ENCODE measurements at regions not wholly inside any gene's neighbourhood (a gene's known extent, or its start where the extent isn't known, plus 50 kb on each side); places are given as distances from the start of the nearest gene placed in this dataset.

- no peak for DNase-seq
Observed at GRCh38 chr1:199297174-199297573, 658.3 kb downstream of the PTPRC start.

DNA sequence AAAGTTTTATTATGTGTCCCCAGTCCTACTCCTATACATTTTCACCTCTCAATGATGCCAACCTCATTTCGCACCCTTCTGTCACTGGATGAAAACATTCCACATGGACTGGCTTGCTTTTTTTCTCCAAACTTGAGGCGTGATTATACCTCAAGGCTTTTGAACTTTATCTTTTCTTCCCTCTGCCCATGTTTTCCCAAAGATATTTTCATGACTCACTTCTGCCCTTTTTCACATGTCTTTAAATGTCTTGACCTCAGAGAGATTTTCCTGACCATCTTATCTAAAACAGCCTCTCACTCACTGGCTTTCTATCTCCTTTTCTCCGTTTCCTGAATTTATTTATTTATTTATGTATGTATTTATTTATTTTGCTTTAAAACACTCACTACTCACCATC lies 659.0 kb downstream of the PTPRC start:
- DNase-seq: no peak

DNA sequence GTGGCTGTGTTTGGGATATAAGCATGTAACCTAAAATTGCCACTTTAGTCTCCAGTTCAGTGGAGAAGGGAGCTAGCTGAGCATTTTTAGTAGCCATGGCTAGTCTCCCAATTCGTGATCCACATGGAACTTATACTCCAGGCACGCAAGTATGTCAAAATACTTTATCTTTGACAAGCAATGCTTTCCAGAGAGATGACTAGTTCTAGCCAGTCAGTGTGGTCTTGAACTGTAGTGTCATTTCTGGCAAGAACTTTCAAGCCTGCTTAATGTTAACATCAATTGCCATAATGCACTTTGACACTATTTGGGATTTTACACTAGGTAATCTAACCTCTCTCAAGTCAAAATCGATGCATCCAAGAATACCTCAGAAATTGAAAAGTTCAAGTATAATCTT lies 660.0 kb downstream of the PTPRC start:
- no peak for DNase-seq

DNA sequence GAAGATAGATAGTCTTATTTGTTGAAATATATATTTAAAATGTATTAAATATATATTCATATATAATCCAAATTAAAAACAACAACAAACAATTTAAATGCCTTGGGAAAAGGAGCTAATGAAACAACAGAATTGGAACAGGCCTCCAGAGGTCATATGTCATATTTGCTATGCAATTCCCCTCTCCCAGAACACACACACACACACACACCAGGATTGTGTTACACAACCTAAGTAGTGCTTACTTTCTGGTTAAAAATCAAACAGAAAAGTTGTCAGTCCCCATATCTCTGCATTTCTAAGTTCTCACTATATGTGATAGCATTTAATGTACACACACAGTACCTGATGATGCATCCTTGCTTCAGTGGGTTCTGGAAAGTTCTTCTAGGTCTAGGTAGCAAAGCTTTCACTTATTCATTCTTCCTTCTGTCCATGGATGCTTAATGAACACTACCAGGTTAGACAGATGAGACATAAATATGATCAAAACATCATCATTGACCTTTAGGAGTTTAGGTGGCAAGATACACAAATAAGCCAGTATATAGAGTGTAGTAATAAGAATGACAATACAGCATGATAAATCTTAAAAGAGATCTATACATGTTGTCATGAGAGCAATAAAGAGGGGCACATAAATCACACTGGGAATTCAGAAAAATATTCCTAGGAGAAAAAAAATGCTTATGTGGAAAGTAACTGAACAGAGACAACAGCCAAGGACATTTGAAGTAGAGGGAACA lies 662.8 kb downstream of the PTPRC start:
- DNase-seq: no peak

- no peak for DNase-seq
Observed at GRCh38 chr1:199302554-199302953, 663.7 kb downstream of the PTPRC start.

GRCh38 chr1:199303035-199303434 lies 664.2 kb downstream of the PTPRC start:
- no peak for DNase-seq

GRCh38 chr1:199305053-199305452 lies 666.2 kb downstream of the PTPRC start:
- no peak for DNase-seq

DNA sequence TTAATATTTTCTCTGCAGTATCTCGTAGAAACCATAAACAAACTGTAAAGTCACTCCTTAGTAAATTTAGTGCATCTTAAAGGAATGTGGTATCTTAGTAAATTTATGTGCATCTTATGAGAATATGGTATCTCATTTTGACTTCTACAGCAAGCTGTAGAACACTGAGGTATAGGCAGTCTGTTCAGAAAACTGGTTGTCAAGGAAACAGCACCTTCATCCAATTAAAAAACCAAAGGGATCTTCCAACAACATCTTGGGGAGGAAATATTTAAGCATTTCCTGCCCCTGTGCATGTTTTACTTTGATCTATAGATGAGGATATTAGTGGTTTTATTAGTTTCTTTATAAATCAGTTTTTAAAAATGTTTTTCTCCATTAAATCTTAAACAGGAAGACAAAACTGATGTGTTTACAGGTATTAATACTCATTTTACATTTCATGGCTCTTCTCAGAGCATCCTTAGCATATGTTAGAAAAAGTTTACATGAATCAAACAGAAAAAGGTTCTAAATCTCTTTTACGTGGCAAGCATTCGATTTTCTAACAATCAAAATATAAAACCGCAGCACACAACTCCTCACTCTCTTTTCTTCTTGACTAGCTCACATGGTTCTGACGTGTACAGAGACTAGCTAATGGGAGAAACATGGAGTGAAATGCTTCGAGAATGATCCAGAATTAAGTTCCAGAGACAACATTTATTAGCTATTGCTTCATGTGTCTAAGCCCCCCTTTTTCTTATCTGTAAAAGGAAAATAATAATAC lies 668.8 kb downstream of the PTPRC start:
- no peak for DNase-seq

GRCh38 chr1:199308349-199308846 lies 669.6 kb downstream of the PTPRC start:
- no peak for DNase-seq

- DNase-seq: no peak
Observed at GRCh38 chr1:199310708-199311107, 671.9 kb downstream of the PTPRC start.

DNA sequence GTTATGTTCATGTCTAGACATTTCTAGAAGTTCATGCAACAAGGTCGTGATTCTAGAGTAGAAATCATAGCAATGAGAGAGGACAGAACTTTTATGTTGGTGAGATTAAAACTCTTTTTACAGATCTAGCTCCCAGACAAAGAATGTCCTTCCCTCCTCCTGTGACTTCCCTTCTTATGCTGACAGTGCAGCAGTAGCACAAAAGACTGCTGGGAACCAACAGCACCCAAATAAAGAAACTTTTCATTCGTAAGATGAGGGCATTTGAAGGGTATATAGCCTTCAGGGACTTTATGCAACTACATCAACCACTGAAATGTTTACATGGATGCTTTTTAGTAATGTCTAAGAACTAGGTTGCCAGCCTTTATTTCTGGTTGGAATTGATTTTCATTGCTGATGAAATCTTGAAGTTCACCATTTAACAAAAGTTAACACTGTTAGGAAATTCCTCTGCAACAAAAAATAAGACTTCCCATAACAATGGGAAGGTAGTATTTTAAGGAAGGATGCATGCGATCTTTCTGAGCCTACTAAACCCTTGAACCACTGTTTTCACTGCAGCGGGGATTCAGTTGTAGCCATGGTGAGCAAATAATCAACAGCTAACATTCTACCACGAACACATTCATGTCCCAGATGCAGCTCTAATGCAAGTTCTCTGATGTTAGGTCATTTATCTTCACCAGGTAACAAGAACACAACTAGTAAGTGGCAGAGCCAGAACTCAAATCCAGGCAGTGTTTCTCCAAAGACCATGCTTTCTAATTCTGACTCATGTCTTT lies 672.8 kb downstream of the PTPRC start:
- no peak for DNase-seq

DNA sequence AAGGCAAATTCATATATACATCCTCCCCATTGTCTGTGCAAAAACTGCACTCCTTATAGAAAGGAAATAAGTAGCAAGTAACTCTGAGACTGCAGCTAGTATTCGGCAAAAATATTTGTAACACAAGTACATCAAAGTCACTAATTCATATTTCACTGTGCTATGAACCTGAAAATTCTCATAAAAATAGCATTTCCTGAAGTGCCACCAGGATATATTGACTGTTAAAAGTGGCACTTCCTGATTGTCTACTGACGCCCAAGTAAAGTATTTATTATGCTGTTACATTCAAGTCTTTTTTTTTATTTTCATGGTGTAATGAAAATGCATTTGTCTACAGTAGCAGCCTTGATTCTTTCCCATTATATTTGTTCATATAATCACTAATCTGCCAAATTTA lies 673.8 kb downstream of the PTPRC start:
- DNase-seq: no peak

DNA sequence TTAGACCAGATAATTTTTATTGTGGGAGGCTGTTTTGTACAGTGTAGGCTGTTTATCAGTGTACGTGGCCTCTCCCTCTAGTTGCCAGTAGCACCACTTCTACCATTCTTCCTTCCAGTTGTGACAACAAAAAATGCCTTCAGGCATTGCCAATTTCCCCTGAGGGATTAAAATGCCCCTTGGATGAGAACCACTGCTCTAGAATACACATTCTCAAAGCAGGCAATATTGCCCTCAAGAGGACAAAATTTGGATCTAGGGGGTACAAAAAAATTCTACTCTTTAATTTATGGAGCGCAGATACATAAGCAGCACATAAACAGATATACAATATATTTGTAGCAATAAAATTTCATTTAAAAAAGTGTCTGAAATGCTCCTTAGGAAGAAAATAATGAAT lies 674.6 kb downstream of the PTPRC start:
- no peak for DNase-seq

- DNase-seq: no peak
Observed at GRCh38 chr1:199319341-199319740, 680.5 kb downstream of the PTPRC start.

- DNase-seq: no peak
Observed at GRCh38 chr1:199322278-199322677, 683.4 kb downstream of the PTPRC start.

- no peak for DNase-seq
Observed at GRCh38 chr1:199333180-199333579, 694.3 kb upstream of the NR5A2 start.

DNA sequence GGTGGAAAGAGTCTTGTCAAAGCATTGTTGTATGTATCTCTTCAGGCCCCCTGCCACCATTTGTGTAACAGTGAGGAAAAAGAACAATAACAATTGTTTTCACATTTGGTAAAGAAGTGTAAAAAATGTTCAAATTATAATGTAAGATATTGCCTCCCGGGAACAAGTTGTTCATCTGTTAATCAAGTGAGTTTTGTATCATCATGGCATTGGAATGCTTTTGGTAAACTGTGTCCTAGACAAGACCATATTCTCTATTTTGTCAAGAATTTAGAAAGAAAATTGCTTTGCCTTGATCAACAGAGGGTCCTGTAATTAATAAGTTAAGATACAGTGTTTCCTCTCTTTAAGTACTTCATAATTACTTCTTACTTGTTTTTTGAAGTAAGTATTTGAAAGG lies 692.0 kb upstream of the NR5A2 start:
- DNase-seq: no peak

DNA sequence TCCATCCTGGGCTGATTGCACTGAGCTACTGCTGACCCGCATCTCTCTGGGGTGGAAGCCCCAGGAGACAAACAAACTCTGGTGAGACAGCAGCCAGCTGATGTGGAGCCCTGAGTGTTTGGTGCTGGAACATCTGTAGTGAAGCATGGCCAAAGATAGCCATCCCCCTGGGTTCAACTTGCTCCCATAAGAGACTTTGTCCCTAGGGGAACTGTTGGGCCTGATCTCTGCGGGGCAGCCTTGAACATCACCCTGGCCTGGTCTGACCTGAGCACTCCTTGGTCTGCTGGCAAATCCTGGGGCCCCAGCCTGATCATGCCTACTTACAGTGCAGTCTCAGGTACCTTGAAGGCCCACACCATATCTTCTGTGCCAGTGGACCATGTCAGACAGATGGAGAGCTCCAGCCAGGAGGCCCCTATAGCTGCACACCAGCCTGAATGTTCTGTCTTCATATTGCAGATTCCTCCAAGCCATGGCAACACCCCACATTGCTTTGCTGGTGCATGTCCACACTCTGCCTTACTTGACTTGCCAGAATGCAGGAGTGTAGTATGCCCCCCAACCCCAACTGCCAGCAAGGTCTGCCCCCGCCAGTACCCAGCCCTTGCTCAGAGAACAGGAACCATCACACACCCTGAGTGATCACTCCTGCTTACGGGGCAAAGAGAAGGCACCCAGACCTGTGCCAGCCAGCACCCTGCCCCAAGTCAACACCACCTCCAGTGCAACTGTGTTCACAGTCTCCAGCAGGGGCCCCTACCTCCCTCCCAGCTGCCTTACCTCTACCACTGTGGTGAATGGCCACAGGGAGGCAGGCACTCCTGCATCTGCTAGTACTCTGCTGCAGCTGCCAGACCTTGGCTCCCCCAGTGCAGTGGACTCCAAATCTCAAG lies 690.5 kb upstream of the NR5A2 start:
- no peak for DNase-seq

- DNase-seq: no peak
Observed at GRCh38 chr1:199338760-199339159, 688.8 kb upstream of the NR5A2 start.

GRCh38 chr1:199352351-199352750 lies 675.2 kb upstream of the NR5A2 start:
- no peak for DNase-seq

- no peak for DNase-seq
Observed at GRCh38 chr1:199353906-199354305, 673.6 kb upstream of the NR5A2 start.

DNA sequence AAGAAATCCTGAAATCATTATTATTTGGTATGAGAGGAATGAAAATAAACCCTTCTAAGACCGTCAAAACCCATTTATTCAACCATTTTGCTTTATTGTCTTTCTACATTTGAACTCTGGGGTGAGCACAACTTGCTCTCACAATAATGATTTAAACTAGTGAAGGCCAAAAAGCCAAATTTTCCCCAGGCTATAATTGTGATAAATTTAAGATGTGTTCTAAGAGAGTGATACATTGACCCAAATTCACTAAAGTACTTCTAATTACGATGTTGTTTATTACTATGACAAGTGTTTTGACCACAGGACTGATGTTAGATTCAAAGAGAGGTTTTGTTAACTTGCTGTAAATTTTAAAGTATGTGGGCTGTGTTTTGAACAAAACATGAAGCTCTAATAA lies 670.9 kb upstream of the NR5A2 start:
- DNase-seq: no peak

Data from stimulated activated CD4-positive, alpha-beta T cell treated with anti-CD3 and anti-CD28 coated beads, Interleukin-4, amount 100 ng/mL, for 4 hours (primary cell).